ENCODE measurements at regions not wholly inside any gene's neighbourhood (a gene's known extent, or its start where the extent isn't known, plus 50 kb on each side); places are given as distances from the start of the nearest gene placed in this dataset.
"Not testable (repeated sequence)": the region's sequence is repeated elsewhere in the genome, so short reads cannot be mapped to it uniquely, and the experiment has no call there.

DNA sequence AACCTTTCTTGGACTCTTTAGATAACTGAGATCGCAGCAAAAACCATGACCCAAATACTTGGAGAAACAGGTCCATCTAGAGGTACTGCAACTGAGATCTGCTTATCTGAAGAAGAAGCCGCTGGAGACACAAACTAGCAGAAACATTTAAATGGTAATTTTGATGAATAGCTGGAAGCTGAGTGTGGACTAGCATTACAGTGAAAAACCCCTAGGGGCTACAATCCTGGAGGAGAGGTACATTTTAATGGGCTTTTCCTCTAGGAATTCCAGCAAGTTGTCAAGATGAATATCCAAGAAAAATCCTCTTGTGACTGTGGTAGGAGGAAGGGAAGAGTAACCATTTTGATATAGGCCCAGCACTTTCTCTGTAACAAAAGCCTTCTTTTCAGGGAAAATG is 592.5 kb upstream of the GRIA3 start:
- DNase-seq = no peak

GRCh38 chrX:122596998-122597397 is 587.1 kb upstream of the GRIA3 start:
- no peak for DNase-seq

- DNase-seq = no peak
These were observed 561.3 kb upstream of the GRIA3 start for GRCh38 chrX:122622795-122623194.

- DNase-seq = no peak
These were observed 558.8 kb upstream of the GRIA3 start for GRCh38 chrX:122625239-122625638.

DNA sequence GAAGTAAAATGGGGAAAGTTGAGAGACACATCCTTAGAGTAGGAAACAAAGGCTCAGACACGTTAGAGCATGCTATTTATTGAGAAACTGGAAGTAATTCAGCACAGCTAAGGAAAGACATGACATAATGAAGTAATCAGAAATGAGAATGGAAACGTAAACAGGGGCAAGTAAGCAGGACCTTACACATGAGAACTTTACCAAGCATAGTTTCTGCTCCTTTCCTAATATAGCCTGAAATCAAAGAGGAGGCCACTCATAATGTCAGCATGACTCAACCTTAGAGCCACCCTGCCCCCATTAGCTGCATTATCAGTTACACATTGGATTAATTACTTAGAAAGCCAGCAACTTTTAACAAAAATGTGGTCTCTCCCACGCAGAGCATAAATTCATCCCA is 558.3 kb upstream of the GRIA3 start:
- no peak for DNase-seq

DNA sequence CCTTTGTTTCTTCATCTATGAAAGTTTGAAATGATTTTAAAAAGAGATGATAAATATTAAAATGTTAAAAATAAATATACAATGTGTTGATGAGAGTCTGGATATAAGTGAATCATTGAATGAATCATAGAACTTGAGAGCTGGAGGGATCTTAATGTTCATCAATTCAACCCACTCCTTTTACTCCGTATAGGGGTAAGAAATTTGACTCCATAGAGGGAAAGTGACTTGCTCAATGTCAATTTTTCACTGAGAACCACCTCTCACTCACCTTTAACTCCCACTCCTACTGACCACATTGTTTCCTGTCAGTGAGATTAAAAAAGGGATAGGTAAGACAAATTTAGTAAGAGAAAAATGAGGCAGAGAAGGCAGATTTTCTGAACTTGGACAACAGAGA is 557.2 kb upstream of the GRIA3 start:
- no peak for DNase-seq

DNA sequence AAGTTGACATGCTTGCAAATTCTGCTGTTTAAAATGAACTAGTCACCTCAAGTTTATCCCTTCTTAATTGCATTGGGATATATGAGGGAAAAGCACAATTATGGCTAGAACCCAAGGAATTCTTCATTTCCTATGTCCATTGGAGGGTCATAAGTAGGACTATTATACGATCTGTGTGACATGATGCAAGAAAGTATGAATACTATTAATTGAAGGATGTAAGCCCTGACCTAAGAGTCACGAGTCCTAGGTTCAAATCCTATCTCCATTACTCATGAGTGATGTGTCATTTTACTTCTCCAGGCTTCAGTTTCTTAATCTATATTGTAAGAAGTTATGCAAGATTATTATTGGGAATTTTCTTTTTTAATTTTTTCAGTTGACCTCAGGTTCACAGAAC is 542.9 kb upstream of the GRIA3 start:
- DNase-seq = no peak

- no peak for DNase-seq
These were observed 542.3 kb upstream of the GRIA3 start for GRCh38 chrX:122641826-122642225.

- not testable (repeated sequence) for DNase-seq
These were observed 528.8 kb upstream of the GRIA3 start for GRCh38 chrX:122655256-122655655.

DNA sequence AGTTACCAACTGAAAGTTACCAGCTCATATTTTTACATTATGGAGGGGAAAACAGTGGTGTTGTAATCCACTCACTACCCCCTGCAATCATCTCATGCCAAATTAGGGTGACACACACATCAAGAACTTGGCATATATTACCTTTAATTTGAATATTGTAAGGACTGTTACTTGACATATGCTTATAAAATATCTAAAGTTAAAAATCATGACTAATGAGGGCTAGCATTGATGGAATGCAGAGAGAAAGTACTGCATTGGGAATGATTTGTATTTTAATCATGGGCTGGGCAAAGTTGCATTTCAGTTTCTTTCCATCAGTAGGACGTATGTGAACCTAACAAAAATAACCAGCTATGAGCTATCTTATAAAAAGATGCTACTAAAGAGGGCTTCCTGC is 517.5 kb upstream of the GRIA3 start:
- DNase-seq = no peak

GRCh38 chrX:122667667-122668066 is 516.4 kb upstream of the GRIA3 start:
- no peak for DNase-seq

DNA sequence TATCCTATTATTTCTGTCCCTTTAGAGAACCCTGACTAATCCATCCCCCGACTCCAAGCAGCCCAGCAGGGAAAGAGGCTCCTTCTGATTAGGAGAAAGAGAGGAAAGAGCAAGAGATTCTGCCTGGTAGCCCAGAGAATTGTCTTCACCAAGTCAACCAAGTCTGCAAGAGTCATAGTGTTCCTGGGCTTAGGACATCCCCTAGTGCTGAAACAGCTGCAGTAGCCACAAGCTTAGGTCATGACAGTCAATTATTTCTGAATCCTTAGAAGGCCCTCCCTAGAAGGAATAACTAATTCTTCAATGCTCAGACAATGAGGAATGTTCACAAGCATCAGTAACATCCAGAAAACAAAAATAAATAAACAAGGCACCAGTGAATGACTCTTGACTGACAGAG is 480.3 kb upstream of the GRIA3 start:
- DNase-seq = no peak

DNA sequence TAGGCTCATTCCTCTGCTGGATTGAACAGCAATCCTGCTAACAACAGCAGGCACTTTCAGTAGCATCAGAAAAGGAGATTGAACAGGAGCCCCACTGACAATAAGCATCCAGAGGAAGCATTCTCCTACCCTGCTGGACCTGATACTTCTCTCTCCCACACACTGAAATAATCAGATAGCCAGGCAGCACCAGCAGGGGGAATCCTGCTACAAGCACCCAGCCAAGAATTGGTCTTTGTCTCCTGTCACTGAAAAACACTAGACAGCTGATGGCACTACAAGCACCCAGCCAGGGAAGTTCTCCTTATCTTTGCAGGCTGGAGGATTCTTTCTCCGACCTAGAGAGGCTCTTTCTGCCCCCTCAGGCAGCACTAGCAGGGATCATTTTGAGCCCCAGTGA is 444.3 kb upstream of the GRIA3 start:
- DNase-seq = no peak

- no peak for DNase-seq
These were observed 413.5 kb upstream of the GRIA3 start for GRCh38 chrX:122770581-122770980.

- DNase-seq = no peak
These were observed 412.1 kb upstream of the GRIA3 start for GRCh38 chrX:122771933-122772332.

GRCh38 chrX:122777766-122778165 is 406.3 kb upstream of the GRIA3 start:
- DNase-seq = no peak

GRCh38 chrX:122783918-122784317 is 400.2 kb upstream of the GRIA3 start:
- no peak for DNase-seq

DNA sequence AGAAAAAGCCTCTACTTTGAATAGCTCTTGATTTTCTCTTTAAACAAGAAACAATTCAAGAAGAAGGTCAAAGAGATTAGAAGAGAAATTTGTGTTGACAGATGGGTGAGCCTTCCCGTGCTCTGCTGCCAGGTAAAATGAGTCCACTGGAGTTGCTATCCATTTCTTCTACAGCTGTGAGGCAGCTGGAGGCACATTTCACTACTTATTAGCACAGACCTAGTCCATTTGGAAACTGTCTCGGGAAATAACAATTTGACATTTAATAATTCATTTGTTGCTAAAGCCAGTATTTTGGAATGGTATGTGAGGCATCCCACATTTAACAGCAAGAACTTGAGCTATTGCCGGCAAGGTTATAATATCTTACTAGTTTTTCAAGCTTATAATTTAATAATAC is 396.8 kb upstream of the GRIA3 start:
- no peak for DNase-seq

DNA sequence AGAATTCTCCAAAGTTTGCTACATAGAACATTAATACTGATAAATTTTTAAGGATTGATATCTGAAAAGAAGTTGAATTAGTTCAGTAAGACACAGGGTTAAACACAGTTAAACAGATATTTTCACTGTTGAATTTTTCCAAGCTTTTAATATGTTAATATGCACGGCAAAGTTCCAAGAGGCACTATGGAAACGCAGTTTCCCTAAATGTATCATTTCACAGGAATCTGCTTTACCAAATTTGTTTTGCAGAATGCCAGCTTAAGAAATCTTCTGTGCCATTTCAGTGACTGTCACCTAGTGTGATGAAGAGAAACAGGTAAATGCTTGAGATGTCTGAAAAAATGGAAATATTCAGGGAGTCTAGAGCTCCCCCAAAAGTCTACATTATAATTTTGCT is 395.9 kb upstream of the GRIA3 start:
- DNase-seq = no peak

GRCh38 chrX:122790376-122791095 is 393.5 kb upstream of the GRIA3 start:
- no peak for DNase-seq

DNA sequence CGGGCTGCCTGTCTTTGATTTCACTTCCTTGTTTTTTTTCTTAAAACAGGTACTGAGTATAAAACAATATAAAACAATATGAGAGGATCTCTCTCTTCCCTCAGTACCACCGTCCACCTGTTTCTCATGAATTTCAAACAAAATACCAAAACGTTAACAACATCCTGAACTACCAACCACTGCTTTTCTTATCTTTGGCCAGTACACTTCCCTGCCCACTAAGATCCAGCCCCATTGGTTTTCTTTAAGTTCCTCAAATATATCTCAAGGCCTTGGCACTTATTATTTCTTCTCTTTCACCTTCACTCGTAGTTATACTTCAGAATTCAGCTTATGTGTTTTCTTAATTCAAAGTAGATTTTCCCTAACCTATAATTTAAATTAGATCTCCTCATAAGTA is 370.2 kb upstream of the GRIA3 start:
- DNase-seq = no peak

GRCh38 chrX:122816288-122816687 is 367.8 kb upstream of the GRIA3 start:
- no peak for DNase-seq

DNA sequence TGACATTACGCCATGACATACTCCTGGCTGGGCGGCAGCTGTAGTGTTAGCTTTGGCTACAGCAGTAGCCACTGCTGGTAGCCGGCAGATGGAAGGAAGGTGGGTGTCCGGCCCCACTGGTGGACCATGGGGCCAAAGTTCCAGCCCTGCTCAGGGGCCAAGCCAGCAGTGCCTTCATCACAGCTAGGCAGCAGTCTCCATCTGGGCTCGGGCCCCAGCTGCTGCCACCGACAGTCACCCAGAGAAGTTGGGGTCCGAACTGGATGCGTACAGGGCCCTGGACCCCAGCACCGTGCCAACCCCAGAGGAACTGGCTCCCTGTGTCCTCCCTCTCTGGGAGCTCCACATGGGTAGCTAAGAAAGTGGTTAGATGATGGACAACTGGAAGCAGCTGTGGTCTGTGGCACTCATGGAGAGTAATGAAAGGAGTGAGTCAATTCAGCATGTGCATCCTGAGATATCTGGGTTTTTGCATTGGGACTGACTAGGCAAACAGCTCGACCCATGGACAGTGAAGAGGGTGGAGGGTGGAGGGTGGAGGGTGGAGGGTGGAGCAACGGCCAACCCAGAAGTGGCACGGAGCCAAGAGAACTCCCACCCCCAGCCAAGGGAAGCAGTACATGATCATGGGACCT is 366.6 kb upstream of the GRIA3 start:
- DNase-seq = no peak

DNA sequence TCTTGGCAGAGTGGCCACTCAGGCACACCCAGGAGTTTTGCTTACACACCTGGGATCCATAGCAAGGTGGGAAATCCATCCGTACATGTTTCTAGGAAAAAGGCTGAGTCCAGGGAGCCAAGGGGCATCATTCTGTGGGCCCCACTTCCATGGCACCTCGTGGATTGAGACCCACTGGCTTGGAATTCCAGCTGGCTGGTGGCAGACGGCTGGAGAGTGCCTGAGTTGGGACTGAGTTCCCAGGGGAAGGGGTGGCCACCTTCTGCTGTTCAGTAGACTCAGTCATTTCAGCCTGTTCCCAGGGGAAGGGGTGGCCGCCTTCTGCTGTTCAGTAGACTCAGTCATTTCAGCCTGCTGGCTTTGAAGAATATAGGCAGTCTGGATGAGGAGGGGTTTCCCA is 366.0 kb upstream of the GRIA3 start:
- DNase-seq = no peak

DNA sequence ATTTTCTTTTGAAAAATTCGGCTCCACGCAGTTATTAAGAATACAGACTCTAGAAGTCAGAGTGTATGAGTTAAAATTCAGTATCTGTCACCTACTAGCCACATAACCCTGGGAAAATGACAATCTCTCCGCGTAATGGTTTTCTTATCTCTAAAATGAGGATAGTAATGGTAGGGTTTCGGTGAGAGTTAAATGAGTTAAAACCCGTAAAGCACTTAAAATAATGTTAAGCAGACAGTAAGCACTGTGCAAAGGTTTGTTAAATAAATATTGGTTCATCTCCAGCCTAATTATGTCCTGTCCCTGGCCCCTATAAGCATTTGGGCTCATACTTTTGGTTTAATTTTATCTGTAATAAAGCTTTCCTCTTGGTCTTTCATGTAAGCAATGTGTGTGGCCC is 350.8 kb upstream of the GRIA3 start:
- no peak for DNase-seq

Measured in NCI-H226 (cell line).